WTC11 (cell line): ENCODE measurements at regions not wholly inside any gene's neighbourhood (a gene's known extent, or its start where the extent isn't known, plus 50 kb on each side); places are given as distances from the start of the nearest gene placed in this dataset.

Source experiments
- ATAC-seq: fragments of 200-7000 bp; cut with Tn5 transposase; 2 replicates; pipeline ENCODE4 v1.10.0; 2021; ENCODE audit warnings: mild to moderate bottlenecking, moderate library complexity
- CTCF ChIA-PET: fragments of 300-600 bp; sonication (Branson Sonifier 250); formaldehyde crosslinking; loops from one replicate; lab custom pipeline; 2021; ENCODE audit warnings: antibody characterized with exemption; lab: Charles Lee
- POLR2A ChIA-PET: fragments of 350-600 bp; sonication (Branson Sonifier 250); formaldehyde crosslinking; loops from one replicate; lab custom pipeline; 2021; ENCODE audit warnings: antibody characterized with exemption; lab: Charles Lee
- DNase-seq: peaks from one replicate; pipeline ENCODE4 v3.0.0; 2021; ENCODE audit warnings: low spot score
- H3K27ac Mint-ChIP-seq: 2 replicates; pipeline ENCODE4 v1.8.0; 2021; ENCODE audit warnings: mixed read lengths
- H3K27me3 Mint-ChIP-seq: 2 replicates; pipeline ENCODE4 v1.8.0; 2021; ENCODE audit warnings: low read depth, mild to moderate bottlenecking, moderate library complexity, mixed read lengths
- H3K36me3 Mint-ChIP-seq: 2 replicates; pipeline ENCODE4 v1.8.0; 2021; ENCODE audit warnings: mixed read lengths
- H3K4me1 Mint-ChIP-seq: 2 replicates; pipeline ENCODE4 v1.8.0; 2022; ENCODE audit warnings: mixed read lengths
- H3K4me3 Mint-ChIP-seq: 2 replicates; pipeline ENCODE4 v1.8.0; 2021; ENCODE audit warnings: mild to moderate bottlenecking, moderate library complexity, mixed read lengths
- H3K9me3 Mint-ChIP-seq: 2 replicates; pipeline ENCODE4 v1.8.0; 2021; ENCODE audit warnings: mixed read lengths
- ATF3 ChIP-seq: sonication (generic); formaldehyde crosslinking; conservative IDR thresholded peaks from 2 replicates; pipeline ENCODE4 v1.8.1; 2022; ENCODE audit warnings: mild to moderate bottlenecking, missing genetic modification reagents
- ELF4 ChIP-seq: sonication (generic); formaldehyde crosslinking; IDR thresholded peaks from 2 replicates; pipeline ENCODE4 v1.8.1; 2022; ENCODE audit warnings: low read depth, mild to moderate bottlenecking, moderate library complexity, missing genetic modification reagents
- EMX1 ChIP-seq: fragments of 250-450 bp; sonication (Bioruptor Pico); IDR thresholded peaks from 2 replicates; pipeline ENCODE4 v1.8.0; 2021; ENCODE audit warnings: mild to moderate bottlenecking
- FOXJ3 ChIP-seq: sonication (generic); formaldehyde crosslinking; IDR thresholded peaks from 2 replicates; pipeline ENCODE4 v1.9.0; 2021; ENCODE audit warnings: missing genetic modification reagents, mild to moderate bottlenecking, borderline replicate concordance
- FOXK1 ChIP-seq: sonication (generic); formaldehyde crosslinking; IDR thresholded peaks from 2 replicates; pipeline ENCODE4 v1.8.0; 2022; ENCODE audit warnings: mild to moderate bottlenecking, moderate library complexity, missing genetic modification reagents
- HMGA2 ChIP-seq: fragments of 250-450 bp; sonication (Bioruptor Pico); IDR thresholded peaks from 2 replicates; pipeline ENCODE4 v1.4.0; 2021; ENCODE audit warnings: mild to moderate bottlenecking, moderate library complexity
- MAX ChIP-seq: sonication (generic); formaldehyde crosslinking; IDR thresholded peaks from 2 replicates; pipeline ENCODE4 v1.8.0; 2022; ENCODE audit warnings: mild to moderate bottlenecking, missing genetic modification reagents
- NFE2L1 ChIP-seq: sonication (generic); formaldehyde crosslinking; IDR thresholded peaks from 2 replicates; pipeline ENCODE4 v1.8.1; 2023; ENCODE audit warnings: missing genetic modification reagents
- OVOL2 ChIP-seq: fragments of 250-450 bp; sonication (Bioruptor Pico); IDR thresholded peaks from 2 replicates; pipeline ENCODE4 v1.9.0; 2021; ENCODE audit warnings: mild to moderate bottlenecking, borderline replicate concordance
- PRDM15 ChIP-seq: sonication (generic); formaldehyde crosslinking; IDR thresholded peaks from 2 replicates; pipeline ENCODE4 v1.8.0; 2022; ENCODE audit warnings: missing genetic modification reagents
- SP1 ChIP-seq: sonication (generic); formaldehyde crosslinking; conservative IDR thresholded peaks from 2 replicates; pipeline ENCODE4 v1.8.1; 2022; ENCODE audit warnings: missing genetic modification reagents
- TCF7 ChIP-seq: sonication (generic); formaldehyde crosslinking; IDR thresholded peaks from 2 replicates; pipeline ENCODE4 v1.8.0; 2022; ENCODE audit warnings: mild to moderate bottlenecking, low read depth, missing genetic modification reagents, moderate library complexity
- ZBTB21 ChIP-seq: sonication (generic); formaldehyde crosslinking; IDR thresholded peaks from 2 replicates; pipeline ENCODE4 v1.8.1; 2023; ENCODE audit warnings: mild to moderate bottlenecking, missing genetic modification reagents, borderline replicate concordance
- ZNF281 ChIP-seq: sonication (generic); formaldehyde crosslinking; IDR thresholded peaks from 2 replicates; pipeline ENCODE4 v1.8.0; 2023; ENCODE audit warnings: mild to moderate bottlenecking, missing genetic modification reagents
- ZNF423 ChIP-seq: fragments of 250-450 bp; sonication (Bioruptor Pico); IDR thresholded peaks from 2 replicates; pipeline ENCODE4 v2.1.2; 2022; ENCODE audit warnings: mild to moderate bottlenecking, moderate library complexity
- TF ChIP-seq, protein P1 (sequence below): fragments of 200-600 bp; IDR thresholded peaks from 2 replicates; pipeline ENCODE4 v1.8.0; 2022; ENCODE audit warnings: antibody characterized with exemption
- TF ChIP-seq, protein P2 (sequence below): fragments of 250-450 bp; sonication (Bioruptor Pico); IDR thresholded peaks from 2 replicates; pipeline ENCODE4 v1.9.0; 2021; ENCODE audit warnings: mild to moderate bottlenecking, borderline replicate concordance

- TF ChIP-seq ATF3 (CRISPR knock-in tag) (no peak), TCF7 (CRISPR knock-in tag) (no peak)
These were observed 87.5 kb downstream of the ANKRD7 start (continued) for GRCh38 chr7:118312051-118312450.

GRCh38 chr7:118312966-118313365 is 88.5 kb downstream of the ANKRD7 start:
- DNase-seq (no peak), ATAC-seq (no peak)
- ChIA-PET POLR2A (no interaction called here), CTCF (no interaction called here)
- Mint-ChIP-seq H3K27ac (peak overlapping the region; percentile 26; the same call in 1 of the 2 replicates), H3K27me3 (no peaks in the 10 kb centered on the region; the same call in 1 of the 2 replicates), H3K9me3 (peaks cover 32% of the 10 kb centered on the region), H3K4me1 (peaks cover 17% of the 10 kb centered on the region), H3K36me3 (peaks cover 21% of the 10 kb centered on the region), H3K4me3 (no peak overlapping the region)
- no peak for TF ChIP-seq MAX
- TF ChIP-seq, protein P1, sequence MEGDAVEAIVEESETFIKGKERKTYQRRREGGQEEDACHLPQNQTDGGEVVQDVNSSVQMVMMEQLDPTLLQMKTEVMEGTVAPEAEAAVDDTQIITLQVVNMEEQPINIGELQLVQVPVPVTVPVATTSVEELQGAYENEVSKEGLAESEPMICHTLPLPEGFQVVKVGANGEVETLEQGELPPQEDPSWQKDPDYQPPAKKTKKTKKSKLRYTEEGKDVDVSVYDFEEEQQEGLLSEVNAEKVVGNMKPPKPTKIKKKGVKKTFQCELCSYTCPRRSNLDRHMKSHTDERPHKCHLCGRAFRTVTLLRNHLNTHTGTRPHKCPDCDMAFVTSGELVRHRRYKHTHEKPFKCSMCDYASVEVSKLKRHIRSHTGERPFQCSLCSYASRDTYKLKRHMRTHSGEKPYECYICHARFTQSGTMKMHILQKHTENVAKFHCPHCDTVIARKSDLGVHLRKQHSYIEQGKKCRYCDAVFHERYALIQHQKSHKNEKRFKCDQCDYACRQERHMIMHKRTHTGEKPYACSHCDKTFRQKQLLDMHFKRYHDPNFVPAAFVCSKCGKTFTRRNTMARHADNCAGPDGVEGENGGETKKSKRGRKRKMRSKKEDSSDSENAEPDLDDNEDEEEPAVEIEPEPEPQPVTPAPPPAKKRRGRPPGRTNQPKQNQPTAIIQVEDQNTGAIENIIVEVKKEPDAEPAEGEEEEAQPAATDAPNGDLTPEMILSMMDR: no peak
- no peak for TF ChIP-seq ELF4 (CRISPR knock-in tag)
- TF ChIP-seq EMX1 (CRISPR knock-in tag): no peak
- TF ChIP-seq, protein P2, sequence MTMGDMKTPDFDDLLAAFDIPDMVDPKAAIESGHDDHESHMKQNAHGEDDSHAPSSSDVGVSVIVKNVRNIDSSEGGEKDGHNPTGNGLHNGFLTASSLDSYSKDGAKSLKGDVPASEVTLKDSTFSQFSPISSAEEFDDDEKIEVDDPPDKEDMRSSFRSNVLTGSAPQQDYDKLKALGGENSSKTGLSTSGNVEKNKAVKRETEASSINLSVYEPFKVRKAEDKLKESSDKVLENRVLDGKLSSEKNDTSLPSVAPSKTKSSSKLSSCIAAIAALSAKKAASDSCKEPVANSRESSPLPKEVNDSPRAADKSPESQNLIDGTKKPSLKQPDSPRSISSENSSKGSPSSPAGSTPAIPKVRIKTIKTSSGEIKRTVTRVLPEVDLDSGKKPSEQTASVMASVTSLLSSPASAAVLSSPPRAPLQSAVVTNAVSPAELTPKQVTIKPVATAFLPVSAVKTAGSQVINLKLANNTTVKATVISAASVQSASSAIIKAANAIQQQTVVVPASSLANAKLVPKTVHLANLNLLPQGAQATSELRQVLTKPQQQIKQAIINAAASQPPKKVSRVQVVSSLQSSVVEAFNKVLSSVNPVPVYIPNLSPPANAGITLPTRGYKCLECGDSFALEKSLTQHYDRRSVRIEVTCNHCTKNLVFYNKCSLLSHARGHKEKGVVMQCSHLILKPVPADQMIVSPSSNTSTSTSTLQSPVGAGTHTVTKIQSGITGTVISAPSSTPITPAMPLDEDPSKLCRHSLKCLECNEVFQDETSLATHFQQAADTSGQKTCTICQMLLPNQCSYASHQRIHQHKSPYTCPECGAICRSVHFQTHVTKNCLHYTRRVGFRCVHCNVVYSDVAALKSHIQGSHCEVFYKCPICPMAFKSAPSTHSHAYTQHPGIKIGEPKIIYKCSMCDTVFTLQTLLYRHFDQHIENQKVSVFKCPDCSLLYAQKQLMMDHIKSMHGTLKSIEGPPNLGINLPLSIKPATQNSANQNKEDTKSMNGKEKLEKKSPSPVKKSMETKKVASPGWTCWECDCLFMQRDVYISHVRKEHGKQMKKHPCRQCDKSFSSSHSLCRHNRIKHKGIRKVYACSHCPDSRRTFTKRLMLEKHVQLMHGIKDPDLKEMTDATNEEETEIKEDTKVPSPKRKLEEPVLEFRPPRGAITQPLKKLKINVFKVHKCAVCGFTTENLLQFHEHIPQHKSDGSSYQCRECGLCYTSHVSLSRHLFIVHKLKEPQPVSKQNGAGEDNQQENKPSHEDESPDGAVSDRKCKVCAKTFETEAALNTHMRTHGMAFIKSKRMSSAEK (CRISPR knock-in tag): no peak
- no peak for TF ChIP-seq PRDM15 (CRISPR knock-in tag)
- no peak for TF ChIP-seq ZNF423 (CRISPR knock-in tag)
- TF ChIP-seq FOXK1 (CRISPR knock-in tag): no peak
- TF ChIP-seq NFE2L1 (CRISPR knock-in tag): no peak
- no peak for TF ChIP-seq FOXJ3 (CRISPR knock-in tag)
- TF ChIP-seq OVOL2 (CRISPR knock-in tag): no peak
- TF ChIP-seq ZNF281 (CRISPR knock-in tag): no peak
- TF ChIP-seq ZBTB21: no peak
- TF ChIP-seq HMGA2 (CRISPR knock-in tag): no peak
- no peak for TF ChIP-seq SP1 (CRISPR knock-in tag)
